Fibroblast of upper back skin (primary cell): ENCODE measurements at regions not wholly inside any gene's neighbourhood (a gene's known extent, or its start where the extent isn't known, plus 50 kb on each side); places are given as distances from the start of the nearest gene placed in this dataset.

ENCODE experiments used
- DNase-seq: peaks from one replicate; pipeline ENCODE4 v3.0.0-alpha.2; 2013

DNA sequence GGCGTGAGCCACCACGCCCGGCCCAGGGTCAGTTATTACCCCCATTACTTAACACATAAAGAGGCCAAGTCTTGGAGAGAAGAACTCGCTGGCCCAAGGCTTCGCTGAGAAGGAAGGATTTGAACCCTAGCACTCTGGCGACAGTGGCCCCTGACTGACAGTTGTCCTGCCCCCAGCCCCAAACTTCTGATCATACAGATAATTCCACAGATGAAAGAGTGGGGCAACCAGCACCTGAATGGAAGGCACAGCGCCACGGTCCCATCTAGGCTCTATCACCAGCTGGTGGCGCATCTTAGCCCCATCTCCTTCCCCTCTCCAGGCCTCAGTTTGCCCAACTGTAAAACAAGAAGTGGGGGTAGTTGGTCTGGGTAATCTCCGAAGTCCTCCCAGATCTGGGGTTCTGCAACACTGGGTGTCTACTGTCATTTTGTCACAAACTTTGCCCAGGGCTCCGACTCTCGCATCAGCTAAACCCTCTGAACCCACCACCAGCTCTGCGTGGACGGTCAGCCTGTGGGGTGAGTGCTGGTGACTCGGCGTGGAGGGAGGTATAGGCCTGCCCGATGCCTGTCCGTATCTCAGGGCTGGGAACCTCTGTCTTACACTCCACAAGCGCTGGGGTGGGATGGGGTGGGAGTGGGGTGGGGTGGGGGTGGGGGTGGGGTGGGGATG, 209.3 kb downstream of the C9orf50 start:
- DNase-seq: no peak

DNA sequence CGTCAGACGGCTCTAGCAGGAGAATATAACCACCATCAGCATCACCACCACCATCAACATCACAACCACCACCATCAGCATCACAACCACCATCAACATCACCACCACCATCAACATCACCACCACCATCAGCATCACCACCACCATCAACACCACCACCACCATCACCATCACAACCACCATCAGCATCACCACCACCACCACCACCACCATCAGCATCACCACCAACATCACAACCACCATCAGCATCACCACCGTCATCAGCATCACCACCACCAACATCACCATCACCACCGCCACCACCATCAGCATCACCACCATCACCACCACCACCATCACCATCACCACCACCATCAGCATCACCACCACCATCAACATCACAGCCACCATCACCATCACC, 210.7 kb downstream of the C9orf50 start:
- DNase-seq: no peak

DNA sequence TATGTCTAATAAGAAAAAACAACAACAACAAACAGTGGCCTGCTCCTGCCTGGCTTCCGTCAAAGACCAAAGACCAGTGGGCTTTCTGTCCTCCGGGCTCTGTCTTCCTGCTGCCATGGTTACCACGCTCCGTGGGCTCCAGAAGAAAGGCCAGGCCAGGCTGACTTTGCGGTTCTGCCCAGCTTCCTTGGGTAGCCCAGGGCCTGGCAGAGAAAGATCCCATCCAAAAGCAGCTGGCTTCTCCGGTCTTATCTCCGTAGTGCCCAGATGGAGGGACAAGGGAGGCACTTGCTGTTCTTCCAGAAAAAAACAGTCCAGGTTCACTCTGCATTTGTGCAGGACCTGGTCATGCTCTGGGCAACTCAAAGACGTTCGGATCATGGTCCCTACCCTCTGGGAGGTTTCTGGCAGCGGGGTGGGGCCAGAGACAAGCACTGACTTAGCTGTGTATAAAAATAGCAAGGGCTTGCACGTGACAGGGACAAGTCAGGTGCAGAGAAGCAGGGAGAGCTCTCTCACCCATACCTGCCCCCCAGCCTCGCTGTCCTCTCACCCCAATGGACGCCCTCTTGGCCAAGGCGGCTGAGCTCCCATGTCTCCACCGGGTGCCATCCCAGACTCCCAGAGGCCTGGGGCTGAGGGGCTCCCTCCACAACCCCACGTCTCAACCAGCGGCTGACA, 212.2 kb downstream of the C9orf50 start:
- DNase-seq: no peak

DNA sequence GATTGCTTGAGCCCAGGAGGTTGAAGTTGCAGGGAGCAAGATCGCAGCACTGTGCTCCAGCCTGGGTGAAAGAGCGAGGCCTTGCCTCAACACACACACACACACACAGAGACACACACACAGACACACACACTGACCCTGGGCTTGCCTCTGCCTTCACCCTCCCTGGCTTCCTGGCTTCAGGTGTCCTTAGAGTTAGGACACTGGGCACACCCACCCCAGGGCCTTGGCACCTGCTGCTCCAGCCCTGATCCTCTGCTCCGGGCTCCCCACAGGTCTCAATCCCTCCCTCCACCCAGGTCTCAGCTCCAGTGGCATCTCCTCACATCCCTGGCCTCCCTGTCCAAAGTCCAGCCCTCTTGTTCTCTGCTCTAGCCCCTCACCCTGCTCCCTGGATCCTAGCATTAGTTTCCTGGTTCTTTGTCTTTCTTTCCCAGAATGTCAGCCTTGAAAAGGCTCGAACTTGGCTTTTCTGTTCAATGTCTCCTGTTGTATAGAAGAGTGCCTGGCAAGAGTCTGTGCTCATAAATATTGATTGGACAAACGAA, 212.9 kb downstream of the C9orf50 start:
- no peak for DNase-seq

DNA sequence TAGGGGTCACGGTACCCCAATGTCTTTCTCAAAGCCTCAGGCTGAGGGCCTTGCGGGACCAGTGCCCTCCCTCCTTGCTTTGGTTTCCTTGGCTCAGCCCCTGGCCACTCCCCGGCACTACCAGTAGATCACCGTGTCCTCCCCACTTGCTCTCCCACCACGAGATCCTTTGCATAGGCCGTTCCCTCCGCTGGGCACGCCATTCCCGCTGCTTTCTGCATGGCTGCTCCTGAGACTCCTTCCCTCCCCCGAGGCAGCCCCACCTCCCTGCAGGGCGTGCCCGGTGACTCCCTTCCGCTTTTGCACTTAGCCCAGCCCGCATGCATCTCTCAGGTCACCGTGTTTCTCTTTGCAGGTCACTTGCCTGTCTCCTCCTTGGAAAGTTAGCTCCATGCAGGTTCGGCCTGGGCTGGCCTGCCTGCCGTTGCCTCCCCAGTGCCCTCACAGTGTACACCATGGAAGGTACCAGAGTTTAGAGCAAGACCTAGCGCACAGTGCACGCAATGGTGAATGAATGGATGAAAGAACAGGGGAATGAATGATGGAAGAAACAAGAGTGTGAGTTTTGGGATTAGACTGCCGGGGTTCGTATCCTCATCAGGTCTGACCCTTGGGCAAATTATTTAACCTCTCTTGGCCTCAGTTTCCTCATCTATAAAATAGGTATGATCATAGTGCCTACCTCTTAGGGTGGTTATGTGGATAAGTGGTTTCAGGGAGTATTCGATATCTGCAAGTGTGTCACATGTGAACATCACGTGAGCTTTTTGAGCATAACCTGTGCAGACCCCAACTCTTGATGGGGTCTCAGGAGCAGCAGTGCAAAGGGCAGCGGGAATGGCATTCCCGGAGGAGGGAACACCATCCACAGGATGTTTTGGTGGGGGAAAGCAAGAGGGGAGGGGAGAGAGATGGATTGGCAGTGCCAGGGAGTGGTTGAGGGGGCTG, 214.3 kb downstream of the C9orf50 start:
- DNase-seq: no peak

DNA sequence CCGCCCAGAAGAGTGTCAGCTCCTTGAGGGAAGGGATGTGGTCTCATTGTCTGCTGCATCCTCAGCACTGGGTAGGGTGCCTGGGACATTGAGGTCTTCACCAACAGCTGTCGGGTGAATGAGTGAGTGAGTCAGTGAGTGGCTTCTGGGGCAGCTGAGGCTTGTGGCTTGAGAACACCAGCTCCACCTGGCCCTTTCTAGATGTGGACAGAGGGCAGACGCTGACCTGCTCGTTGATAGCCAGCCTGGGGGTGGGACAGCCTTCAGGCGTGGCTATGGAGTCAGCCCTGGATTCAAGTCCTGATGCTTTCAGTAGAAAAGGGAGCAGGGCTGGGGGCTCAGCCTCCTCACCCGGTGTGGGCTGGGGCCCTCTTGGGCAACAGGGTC, 215.1 kb downstream of the C9orf50 start:
- no peak for DNase-seq

DNA sequence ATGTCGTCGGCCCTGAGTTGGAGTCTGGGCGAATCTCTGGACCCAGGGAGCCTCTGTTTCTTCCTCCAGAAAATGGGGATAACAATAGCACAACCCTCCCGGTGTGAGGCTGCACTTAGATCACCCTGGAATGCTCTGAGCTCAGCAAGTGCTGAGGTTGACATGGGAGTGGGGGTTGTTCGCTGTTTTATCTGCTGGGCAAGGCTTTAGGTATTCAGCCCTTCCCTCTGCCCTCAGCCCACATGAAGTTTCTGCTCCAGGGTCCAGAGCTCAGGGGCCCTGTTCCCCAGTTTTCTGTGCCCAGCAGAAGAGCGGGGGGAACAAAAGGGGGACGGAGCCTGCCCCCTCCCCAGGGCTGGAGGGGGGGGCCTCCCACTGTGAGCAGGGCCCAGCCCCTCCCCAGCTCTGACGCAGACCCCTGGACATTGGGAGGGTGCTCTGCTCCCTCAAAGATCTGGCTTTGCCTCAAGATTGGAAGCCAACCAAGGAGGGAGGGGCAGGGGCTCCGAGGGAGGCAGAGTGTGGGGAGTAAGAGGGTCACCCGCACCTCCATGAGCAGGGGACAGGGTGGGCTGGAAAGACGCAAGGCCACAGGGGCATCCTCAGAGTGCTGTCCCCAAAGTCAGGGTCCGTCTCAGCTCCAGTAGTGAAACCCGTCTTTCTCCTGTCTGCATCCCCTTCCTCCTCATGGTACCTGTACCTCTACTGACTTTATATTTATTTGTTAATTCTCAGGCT, 215.6 kb downstream of the C9orf50 start:
- peak; percentile 93 for DNase-seq

DNA sequence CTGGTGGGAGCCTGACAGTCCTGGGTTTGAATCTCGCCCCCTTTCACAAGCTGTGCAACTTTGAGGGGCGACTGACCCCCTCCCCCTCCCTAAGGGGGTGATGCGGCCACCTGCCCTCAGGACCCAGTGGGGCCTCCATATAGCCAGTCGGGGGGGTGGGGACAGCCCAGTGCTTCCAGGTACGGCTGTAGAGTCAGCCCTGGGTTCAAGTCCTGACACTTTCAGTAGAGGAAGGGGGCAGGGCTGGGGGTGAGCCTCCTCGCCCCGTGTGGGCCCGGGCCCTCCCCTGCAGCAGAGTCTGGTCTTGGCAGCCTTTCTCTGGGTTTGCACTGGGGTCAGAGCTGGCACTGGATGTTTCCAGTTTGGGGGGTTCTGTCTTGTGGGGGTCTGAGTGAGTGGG, 216.3 kb downstream of the C9orf50 start:
- no peak for DNase-seq

DNA sequence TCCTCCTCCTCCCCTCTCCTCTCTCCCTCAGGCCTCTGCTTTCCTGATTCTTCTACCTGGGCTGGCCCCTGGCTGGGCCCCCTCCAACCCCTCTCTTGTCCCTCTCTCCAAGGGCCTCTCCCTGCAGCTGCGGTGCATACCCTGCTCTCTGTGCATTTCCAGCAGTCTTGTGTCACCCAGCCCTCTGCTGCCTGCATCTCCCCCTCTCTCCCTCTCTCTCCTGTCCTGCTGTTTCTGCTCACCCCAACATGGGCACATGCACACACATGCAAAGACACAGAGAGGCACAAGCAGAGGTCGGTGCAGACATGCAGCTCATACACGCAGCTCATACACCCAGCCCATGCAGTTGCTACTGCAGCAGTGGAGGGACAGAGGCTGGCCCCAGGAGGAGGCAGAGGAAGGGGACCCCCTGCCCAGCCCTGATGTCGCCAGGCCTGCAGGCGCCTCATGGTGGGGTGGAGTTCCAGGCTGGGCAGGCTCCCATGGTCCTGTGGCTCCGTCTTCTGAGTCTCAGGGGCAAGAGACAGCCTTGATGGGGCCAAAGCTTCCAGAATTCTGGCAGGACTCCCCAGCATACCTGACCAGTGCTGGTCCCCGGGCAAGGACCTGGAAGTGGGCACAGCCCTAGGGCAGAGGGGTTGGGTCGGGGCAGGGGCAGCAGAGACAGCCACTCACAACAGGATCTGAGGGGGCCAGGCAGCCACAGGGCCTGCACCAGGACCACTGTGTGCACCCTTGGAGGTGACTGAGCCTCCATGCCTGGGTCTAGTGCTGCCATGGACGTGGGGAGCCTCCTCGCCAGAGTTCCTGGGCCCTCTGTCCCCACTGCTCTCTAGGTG, 216.9 kb downstream of the C9orf50 start:
- no peak for DNase-seq

DNA sequence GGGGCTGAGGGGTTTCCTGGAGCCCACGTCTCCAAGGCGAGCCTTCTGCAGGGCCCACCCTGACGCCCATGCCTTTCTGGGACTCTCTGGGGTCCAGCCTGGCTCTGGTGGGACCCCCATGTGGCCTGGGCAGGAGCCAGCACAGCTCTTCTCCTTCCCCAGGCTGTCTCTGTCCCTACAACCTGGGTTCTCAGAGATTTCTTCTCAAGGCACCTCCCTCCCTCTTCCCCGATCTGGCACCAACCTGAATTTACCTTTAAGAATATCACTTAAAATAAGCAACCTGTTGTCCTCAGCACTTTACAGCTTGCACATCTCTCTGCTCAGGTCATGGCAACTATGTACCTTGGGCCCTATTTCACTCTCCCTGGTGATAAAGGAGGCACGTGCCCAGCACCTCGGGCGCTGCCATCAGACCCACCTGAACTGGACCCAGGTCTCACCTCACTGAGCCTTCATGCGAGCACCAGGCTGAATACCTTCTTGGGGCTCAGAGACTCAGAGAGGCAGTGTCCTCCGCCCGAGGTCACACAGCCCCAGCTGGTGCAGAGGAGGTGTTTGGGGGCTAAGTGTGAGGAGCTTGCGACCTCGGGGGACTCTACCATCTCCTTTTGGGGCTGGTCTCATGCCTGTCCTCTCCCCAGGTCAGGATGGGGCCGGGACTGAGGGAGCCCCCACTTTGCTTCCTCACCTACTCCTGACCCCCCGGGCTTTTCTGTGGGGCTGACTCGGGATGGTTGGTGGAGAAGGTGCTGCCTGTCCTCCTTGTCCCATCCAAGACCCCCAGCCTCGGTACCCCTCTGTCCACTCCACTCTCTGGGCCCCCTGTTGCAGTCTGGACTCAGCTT, 217.7 kb downstream of the C9orf50 start:
- DNase-seq: no peak

DNA sequence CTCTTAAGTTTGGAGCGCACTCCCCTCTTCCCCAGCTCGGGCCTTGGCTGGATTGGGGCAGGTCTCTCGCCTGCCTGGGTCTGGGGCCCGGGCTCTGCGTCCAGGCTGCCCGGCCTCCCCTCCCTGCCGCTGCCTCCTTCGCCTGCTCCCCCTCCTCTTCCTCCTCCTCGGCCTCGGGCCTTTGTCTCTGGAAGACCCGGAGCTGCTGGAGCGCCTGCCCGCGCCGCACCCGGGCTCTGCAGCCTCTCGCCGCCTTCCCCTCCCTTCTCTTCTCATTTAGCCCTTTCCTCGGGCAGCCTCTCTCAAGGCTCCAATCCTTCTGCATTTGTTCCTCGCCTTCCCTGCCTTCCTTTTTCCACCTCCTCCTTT, 218.5 kb downstream of the C9orf50 start:
- DNase-seq: no peak

DNA sequence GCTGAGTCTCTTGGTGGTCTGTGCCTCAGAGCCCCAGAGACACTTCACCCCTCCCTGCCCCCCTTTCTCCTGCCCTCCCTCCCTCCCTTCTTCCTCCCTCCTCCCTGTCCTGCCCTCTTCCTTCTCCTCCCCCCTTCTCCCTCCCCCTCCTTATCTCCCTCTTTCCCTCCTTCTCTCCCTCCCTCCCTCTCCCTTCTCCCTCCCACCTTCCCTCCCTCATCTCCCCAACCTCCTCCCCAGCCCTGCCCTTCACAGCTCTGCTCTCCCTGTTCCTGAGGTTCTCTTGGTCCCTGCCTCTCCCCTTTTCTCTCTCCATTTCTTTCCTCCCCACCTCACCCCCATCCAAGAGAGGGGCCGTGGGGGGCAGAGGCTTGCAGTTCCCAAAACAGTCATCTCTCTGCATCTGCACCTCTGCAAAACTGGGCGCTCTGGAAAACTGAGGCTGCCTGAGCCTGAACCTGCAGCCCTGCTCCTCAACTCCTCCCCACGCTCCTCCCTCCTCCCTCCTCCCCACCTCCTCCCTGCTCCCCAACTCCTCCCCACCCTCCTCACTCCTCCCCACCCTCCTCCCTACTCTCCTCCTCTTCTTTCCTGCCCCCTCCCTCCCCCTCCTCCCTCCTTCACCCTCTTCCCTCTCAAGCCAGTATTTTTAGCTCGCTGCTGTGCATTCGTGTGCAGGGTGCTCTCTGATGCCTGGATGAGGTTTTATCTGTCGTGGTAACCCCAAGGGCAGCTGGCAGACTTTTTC, 219.1 kb downstream of the C9orf50 start:
- DNase-seq: peak; percentile 46

DNA sequence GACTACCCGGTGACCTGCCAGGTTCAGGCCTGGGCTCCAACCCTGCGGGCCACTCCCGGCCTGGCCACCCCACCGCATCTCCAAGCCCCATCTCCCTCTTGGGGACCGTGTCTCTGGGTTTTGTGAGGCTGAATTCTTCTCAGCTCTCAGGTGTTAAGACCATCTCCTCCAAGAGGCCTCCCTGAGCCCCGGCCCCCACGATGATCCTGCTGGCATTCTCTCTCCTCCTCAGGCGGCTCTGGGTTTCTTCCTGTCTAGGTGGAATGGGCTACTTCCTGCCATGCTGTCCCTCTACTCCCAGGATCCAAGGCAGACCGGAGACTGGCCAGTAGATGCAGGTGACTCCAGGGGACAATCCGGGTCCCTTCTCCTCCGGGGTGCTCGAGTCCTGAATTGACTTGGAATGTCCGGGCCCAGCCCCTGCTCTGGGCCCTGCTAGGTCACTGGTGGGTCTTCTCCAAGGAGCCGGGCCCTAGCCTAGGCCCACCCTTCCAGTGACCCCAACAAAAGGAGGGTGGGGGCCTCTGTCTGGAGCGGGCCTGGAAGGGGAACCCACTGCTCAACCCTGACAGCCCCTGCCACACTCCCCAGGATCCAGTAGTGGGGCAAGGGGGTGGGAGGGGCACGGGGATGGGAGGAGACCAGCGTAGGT, 219.8 kb downstream of the C9orf50 start:
- DNase-seq: no peak

DNA sequence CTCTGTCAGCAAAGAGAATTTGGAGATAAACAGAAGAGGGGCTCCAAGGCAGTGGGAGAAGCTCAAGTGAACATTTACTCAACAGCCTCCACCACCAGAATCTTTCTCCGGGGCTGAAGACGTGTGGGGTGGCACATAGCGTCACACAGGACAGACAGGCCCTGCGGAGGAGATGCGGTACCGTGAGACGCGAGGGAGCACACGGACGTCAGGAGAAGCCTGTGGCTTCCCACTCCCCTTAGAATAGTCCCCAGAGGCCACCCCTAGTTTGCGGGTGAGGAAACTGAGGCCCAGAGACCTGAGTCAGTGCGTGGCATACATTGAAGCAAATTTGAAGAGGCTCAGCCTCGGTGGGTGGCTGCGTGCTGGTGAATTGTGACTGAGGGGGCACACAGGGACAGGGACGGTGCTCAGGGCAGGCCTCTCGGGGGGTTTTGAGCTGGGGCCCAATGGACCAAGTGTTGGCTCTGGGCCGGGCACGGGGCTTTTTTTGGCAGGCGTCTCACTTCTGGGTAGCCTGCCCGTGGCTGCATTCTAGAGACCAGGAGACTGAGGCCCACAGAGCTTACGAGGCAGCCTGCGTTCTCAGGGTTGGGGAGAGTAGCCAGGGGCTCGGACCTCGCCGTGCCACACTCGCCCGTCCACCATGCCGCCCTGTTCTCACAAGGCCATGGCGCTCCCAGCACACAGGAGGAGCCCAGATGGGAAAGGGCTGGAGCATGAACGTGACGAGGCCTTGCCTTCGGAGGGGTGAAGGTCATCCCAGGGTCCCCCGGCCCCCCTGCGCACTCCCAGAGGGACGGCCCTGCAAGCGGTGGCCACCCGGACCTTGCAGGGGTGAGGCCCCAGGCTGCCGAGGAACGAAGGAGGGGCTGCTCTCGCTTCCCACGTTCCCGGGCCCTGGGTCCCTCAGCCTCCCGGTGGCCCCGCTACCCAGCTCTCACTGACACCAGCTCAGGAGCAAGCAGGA, 220.6 kb downstream of the C9orf50 start:
- DNase-seq: no peak

DNA sequence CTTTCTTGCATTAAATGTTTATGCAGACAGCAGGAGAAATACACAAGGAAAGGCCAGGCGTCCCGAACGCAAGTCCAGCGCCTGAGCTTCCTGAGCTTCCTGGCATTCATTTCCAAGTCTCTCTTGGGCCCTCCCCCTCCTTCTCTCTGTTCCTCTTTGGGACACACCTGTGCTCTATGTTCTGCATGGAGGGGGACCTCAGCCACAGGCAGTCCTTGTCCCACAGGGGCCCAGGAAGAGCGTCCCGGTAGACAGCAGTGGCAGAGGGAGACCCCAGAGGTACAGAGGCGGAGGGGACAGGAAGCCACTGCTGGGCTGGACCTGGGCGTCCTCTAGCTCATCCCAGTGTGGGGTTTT, 221.3 kb downstream of the C9orf50 start:
- no peak for DNase-seq

DNA sequence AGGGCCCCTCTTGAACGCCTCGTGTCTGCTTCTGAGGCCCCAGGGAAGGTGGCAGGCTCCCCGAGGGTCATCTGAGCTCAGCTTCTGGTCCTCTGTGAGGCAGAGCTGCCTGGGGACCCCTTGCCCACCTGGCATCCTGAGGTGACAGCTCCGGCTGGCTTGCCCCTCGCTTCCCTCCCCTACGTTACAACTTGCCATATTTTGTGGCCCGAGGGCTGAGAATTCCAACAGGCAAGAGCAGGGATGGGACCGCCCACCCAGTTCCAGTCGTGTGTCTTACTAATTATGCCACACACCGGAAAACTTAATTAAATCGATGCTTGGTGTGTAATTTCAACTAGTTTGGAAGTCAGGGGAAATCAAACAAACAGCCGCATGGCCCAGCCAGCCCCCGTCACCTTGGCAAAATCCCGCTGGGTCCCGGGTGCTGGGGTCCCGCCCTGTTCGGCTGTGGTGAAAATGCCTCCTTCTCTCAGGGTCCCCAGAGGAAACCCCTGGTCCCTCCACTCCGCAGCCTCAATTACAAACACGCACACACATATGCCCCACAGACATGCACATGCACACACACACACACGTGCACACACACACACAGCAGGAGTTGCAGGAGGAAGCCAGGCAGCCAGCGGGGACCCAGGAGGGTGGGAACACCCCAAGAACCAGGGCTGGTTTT, 221.0 kb upstream of the IER5L start:
- no peak for DNase-seq

DNA sequence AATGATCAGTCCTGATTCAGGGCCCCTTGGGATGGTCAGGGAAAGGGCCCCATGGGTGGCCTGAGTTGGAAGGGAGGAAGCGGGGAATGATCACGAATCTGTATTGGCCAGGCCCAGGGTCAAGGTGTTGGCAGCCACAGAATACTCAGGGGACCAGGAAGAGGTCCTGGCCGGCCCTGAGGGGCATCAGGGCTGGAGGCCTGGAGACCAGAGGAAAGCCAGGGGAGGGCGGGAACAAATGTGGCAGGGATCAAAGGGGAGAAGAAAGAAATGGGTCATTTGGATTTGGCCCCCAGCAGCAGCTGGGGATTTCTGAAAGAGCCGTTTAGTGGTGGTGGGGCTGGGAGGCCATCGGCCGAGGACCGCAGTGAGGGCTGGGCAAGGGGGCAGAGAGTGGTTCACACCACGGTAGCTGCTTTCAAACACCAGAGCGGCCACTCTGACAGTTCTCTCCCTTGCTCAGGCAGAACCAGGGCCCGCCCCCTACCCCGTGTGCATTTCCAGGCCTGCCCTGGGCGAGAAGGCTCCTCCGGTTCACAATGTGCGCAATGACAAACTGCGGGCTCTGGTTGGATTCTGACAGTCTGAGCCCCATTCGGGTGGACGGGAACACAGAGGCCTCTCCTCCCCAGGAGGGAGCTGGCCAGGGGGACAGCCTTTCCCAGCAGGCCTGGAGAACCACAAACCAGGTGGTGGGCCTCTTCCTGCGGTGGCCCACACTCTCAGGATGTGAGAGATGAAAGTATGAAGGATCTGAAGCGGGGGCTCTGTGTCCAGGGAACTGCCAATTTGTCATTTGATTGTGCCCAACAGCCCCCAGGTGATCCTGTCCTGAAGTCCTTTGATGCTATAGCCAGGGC, 220.3 kb upstream of the IER5L start:
- no peak for DNase-seq
